ENCODE measurements at regions not wholly inside any gene's neighbourhood (a gene's known extent, or its start where the extent isn't known, plus 50 kb on each side); places are given as distances from the start of the nearest gene placed in this dataset.

DNA sequence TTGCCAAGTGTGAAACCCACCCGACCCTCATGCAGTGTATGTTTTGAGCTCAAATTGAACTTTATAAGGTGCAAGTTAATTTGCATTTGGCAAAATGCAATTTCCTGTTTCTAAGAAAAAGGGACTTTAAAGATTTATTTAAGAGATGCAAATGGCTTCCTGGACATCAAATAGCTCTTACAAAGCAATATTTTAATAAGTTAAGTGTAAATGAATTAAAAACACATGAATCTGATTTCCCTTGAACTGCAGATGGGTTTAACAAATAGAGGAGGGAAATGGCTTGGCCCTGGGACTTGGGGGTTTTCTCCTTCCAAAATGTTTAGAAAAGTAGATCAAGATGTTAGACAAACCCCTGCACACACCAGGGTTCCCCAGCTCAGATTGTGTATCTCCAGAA lies 116.0 kb downstream of the EN1 start:
- H3K4me3 ChIP-seq (ENCODE audit: control insufficient read depth, low read depth, low read length), result no peak overlapping the region
- no peak for TF ChIP-seq CTCF (IDR thresholded peaks at IDR 0.05; ENCODE audit: control insufficient read depth, insufficient read depth, low read depth, low read length, missing control alignments)

GRCh38 chr2:118730405-118730804 lies 117.0 kb downstream of the EN1 start:
- no peak for TF ChIP-seq CTCF (IDR thresholded peaks at IDR 0.05; ENCODE audit: control insufficient read depth, insufficient read depth, low read depth, low read length, missing control alignments)
- no peak for DNase-seq (ENCODE audit: low read depth)
- H3K4me3 ChIP-seq (ENCODE audit: control insufficient read depth, low read depth, low read length), result no peak overlapping the region

More for the DNA sequence above, 116.0 kb downstream of the EN1 start:
- DNase-seq (ENCODE audit: low read depth), result no peak

GRCh38 chr2:118729760-118730159 lies 117.7 kb downstream of the EN1 start:
- no peak for DNase-seq (ENCODE audit: low read depth)
- H3K4me3 ChIP-seq (ENCODE audit: control insufficient read depth, low read depth, low read length), result no peak overlapping the region
- TF ChIP-seq CTCF (IDR thresholded peaks at IDR 0.05; ENCODE audit: control insufficient read depth, insufficient read depth, low read depth, low read length, missing control alignments), result no peak

DNA sequence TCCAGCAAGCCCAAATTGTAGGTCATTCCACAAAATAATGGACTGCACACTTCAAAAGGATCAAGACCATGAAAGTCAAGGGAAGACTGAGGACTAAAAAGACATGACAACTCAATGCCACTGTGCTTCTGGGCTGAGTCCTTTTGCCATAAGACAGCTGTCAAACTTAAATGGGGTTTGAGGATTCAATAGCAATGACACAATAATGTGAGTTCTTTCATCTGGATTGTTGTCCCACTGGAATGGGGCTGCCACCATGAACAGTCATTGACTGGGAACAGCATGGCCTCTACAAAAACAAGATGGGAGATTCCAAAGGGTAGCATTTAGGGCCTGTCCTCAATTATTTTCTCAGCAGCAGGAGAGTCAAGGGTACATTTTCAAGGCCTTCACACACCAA lies 118.5 kb downstream of the EN1 start:
- DNase-seq (ENCODE audit: low read depth), result no peak
- TF ChIP-seq CTCF (IDR thresholded peaks at IDR 0.05; ENCODE audit: control insufficient read depth, insufficient read depth, low read depth, low read length, missing control alignments), result no peak
- no peak overlapping the region for H3K4me3 ChIP-seq (ENCODE audit: control insufficient read depth, low read depth, low read length)

DNA sequence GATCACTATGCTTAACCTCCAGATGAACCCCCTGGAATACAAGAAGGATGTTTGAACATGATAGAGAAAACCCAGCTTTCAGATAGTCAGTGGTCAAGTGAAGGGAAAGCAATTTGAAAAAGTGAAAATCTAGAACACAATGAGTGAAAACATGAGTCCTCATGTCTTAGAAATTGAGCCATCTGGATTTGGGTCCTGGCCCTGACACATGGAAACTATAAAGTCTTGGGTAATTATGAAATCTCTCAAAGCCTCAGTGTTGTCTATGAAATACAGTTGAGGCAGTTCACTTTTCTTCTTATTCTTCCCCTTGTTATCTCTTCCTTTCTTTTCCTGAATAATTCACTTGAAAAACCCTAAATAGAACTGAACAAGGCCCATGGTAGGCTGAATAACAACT lies 120.6 kb downstream of the EN1 start:
- no peak for DNase-seq (ENCODE audit: low read depth)
- TF ChIP-seq CTCF (IDR thresholded peaks at IDR 0.05; ENCODE audit: control insufficient read depth, insufficient read depth, low read depth, low read length, missing control alignments), result no peak
- H3K4me3 ChIP-seq (ENCODE audit: control insufficient read depth, low read depth, low read length), result no peak overlapping the region

GRCh38 chr2:118723394-118723793 lies 124.1 kb downstream of the EN1 start:
- H3K4me3 ChIP-seq (ENCODE audit: control insufficient read depth, low read depth, low read length), result no peak overlapping the region
- no peak for TF ChIP-seq CTCF (IDR thresholded peaks at IDR 0.05; ENCODE audit: control insufficient read depth, insufficient read depth, low read depth, low read length, missing control alignments)
- DNase-seq (ENCODE audit: low read depth), result no peak

DNA sequence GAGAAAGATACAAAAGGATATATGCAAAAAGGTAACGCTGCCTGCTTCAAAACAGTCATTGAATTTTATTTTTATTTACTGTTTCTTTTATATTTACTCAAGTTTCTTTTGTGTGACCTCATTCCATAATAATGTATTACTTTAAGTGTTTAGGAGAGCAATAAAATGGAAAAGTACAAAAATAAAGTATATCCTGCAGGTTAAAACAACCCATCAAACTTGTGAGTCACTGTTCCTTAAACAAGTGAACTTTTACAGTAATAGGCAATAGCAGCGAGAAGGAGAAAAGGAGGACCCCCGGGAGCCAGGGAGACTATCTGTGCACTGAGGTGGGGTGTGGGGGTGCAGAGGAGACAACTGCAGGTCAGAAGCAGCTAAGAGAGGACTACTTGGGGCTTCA lies 124.5 kb downstream of the EN1 start:
- no peak overlapping the region for H3K4me3 ChIP-seq (ENCODE audit: control insufficient read depth, low read depth, low read length)
- no peak for DNase-seq (ENCODE audit: low read depth)
- TF ChIP-seq CTCF (IDR thresholded peaks at IDR 0.05; ENCODE audit: control insufficient read depth, insufficient read depth, low read depth, low read length, missing control alignments), result no peak

All from AG09309 (cell line).